ENCODE measurements at regions not wholly inside any gene's neighbourhood (a gene's known extent, or its start where the extent isn't known, plus 50 kb on each side); places are given as distances from the start of the nearest gene placed in this dataset.

DNA sequence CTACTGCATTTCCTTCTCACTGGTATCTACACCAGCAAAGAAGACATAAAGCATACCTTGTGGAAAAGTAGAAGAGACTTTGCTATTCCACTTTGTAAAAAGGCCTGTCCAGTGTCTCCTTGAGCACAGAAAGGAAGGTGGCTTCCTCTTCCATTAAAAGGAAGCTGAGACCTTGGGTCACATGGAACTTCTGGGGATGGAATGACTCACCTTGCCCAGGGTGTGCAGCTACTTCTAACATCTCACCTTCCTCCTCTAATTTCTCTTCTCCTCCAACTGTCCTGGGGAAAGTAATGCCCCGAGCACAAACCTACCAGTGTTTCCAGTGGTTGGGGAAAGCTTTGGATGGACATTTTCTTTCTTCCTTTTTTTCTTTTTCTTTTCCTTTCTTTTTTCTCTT lies 848.8 kb upstream of the MAP3K7 start:
- Histone ChIP-seq H3K36me3 (replicated peaks in 1 of 2; ENCODE audit: control insufficient read depth in 1 of 2, insufficient read depth in 2 of 2, low read length in 2 of 2) (no peaks in the 10 kb centered on the region), H3K79me2 (ENCODE audit: insufficient read depth, low read length) (no peaks in the 10 kb centered on the region), H3K9ac (ENCODE audit: insufficient read depth, low read length, poor library complexity, severe bottlenecking) (no peak overlapping the region), H3K4me3 (replicated peaks in 1 of 3; ENCODE audit: low read depth in 2 of 3, low read length in 3 of 3) (no peak overlapping the region), H4K20me1 (ENCODE audit: insufficient read depth, low read length) (no peaks in the 10 kb centered on the region), H3K27ac (ENCODE audit: low read depth in 1 of 2, low read length in 2 of 2) (no peak overlapping the region), H3K4me2 (replicated peaks; ENCODE audit: extremely low read depth, low read length, poor library complexity, severe bottlenecking) (no peak overlapping the region), H3K9me3 (replicated peaks in 1 of 2; ENCODE audit: control insufficient read depth in 1 of 2, insufficient read depth in 1 of 2, low read length in 2 of 2) (no peaks in the 10 kb centered on the region), H2AFZ (ENCODE audit: insufficient read depth, low read depth, low read length, poor library complexity, severe bottlenecking) (no peak overlapping the region), H3K4me1 (ENCODE audit: control insufficient read depth in 1 of 2, insufficient read depth in 2 of 2, low read length in 2 of 2) (no peaks in the 10 kb centered on the region), H3K27me3 (ENCODE audit: control insufficient read depth in 2 of 2, insufficient read depth in 2 of 2, low read length in 2 of 2) (no peaks in the 10 kb centered on the region)
- WGBS (ENCODE audit: insufficient coverage): no CpG with 5 or more reads among the region's 1 CpG
- no peak overlapping the region for H3K4me3 Mint-ChIP-seq
- TF ChIP-seq, protein P1, sequence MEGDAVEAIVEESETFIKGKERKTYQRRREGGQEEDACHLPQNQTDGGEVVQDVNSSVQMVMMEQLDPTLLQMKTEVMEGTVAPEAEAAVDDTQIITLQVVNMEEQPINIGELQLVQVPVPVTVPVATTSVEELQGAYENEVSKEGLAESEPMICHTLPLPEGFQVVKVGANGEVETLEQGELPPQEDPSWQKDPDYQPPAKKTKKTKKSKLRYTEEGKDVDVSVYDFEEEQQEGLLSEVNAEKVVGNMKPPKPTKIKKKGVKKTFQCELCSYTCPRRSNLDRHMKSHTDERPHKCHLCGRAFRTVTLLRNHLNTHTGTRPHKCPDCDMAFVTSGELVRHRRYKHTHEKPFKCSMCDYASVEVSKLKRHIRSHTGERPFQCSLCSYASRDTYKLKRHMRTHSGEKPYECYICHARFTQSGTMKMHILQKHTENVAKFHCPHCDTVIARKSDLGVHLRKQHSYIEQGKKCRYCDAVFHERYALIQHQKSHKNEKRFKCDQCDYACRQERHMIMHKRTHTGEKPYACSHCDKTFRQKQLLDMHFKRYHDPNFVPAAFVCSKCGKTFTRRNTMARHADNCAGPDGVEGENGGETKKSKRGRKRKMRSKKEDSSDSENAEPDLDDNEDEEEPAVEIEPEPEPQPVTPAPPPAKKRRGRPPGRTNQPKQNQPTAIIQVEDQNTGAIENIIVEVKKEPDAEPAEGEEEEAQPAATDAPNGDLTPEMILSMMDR (IDR thresholded peaks at IDR 0.05): no peak
- H3K4me1 Mint-ChIP-seq: no peaks in the 10 kb centered on the region
- no peaks in the 10 kb centered on the region for H3K36me3 Mint-ChIP-seq
- DNase-seq: no peak
- H3K27me3 Mint-ChIP-seq (ENCODE audit: low read depth in 3 of 3): peaks cover 0 to 3% (median 0%) of the 10 kb centered on the region in 3 donors
- intact Hi-C loops (cut with micrococcal nuclease): no loop called here
- no peak overlapping the region for H3K27ac Mint-ChIP-seq
- H3K9me3 Mint-ChIP-seq: peaks cover 0 to 2% (median 0%) of the 10 kb centered on the region in 7 donors

DNA sequence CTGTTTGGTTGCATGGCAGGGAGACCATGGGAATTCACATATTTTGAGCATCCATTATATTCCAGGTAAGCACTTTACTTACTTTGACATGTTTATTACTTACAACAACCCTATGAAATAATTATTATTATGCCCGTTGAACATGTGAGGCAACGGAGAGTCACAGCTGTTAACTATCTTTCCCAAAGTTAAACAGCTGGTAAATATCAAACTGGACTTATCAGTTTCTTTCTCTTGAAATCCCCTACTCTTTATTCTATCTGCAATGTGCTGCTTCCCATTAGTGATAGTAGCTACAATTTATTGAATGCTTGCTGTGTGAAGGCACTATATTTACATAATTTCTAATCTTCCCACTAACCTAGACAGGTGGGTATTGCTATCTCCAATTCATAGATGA lies 847.7 kb upstream of the MAP3K7 start:
- Histone ChIP-seq H3K4me1 (ENCODE audit: control insufficient read depth in 1 of 2, insufficient read depth in 2 of 2, low read length in 2 of 2) (no peaks in the 10 kb centered on the region), H3K4me3 (replicated peaks in 1 of 3; ENCODE audit: low read depth in 2 of 3, low read length in 3 of 3) (no peak overlapping the region), H3K27me3 (ENCODE audit: control insufficient read depth in 2 of 2, insufficient read depth in 2 of 2, low read length in 2 of 2) (no peaks in the 10 kb centered on the region), H3K79me2 (ENCODE audit: insufficient read depth, low read length) (no peaks in the 10 kb centered on the region), H2AFZ (ENCODE audit: insufficient read depth, low read depth, low read length, poor library complexity, severe bottlenecking) (no peak overlapping the region), H3K27ac (ENCODE audit: low read depth in 1 of 2, low read length in 2 of 2) (no peak overlapping the region), H3K36me3 (replicated peaks in 1 of 2; ENCODE audit: control insufficient read depth in 1 of 2, insufficient read depth in 2 of 2, low read length in 2 of 2) (no peaks in the 10 kb centered on the region), H3K9me3 (replicated peaks in 1 of 2; ENCODE audit: control insufficient read depth in 1 of 2, insufficient read depth in 1 of 2, low read length in 2 of 2) (no peaks in the 10 kb centered on the region), H3K4me2 (replicated peaks; ENCODE audit: extremely low read depth, low read length, poor library complexity, severe bottlenecking) (no peak overlapping the region), H4K20me1 (ENCODE audit: insufficient read depth, low read length) (no peaks in the 10 kb centered on the region), H3K9ac (ENCODE audit: insufficient read depth, low read length, poor library complexity, severe bottlenecking) (no peak overlapping the region)
- Mint-ChIP-seq H3K4me3 (no peak overlapping the region), H3K36me3 (no peaks in the 10 kb centered on the region), H3K4me1 (no peaks in the 10 kb centered on the region), H3K27ac (no peak overlapping the region), H3K9me3 (peaks cover 0 to 2% (median 0%) of the 10 kb centered on the region in 7 donors), H3K27me3 (ENCODE audit: low read depth in 3 of 3) (peaks cover 0 to 3% (median 0%) of the 10 kb centered on the region in 3 donors)
- no CpG with 5 or more reads among the region's 2 CpGs for WGBS (ENCODE audit: insufficient coverage)
- TF ChIP-seq, protein P1 (IDR thresholded peaks at IDR 0.05): no peak
- intact Hi-C loops (cut with micrococcal nuclease): no loop called here
- no peak for DNase-seq
